Osteocyte (in vitro differentiated cells): ENCODE measurements at regions not wholly inside any gene's neighbourhood (a gene's known extent, or its start where the extent isn't known, plus 50 kb on each side); places are given as distances from the start of the nearest gene placed in this dataset.
"Not testable (repeated sequence)": the region's sequence is repeated elsewhere in the genome, so short reads cannot be mapped to it uniquely, and the experiment has no call there.

ENCODE experiments used
- DNase-seq: peaks from one replicate; pipeline ENCODE4 v3.0.0; 2021; ENCODE audit warnings: mixed read lengths; ENCODE audit not compliant: unreplicated experiment; ENCODE audit errors: extremely low spot score
- H3K27ac Mint-ChIP-seq: one replicate; pipeline ENCODE4 v1.8.0; 2021; ENCODE audit warnings: mild to moderate bottlenecking, mixed read lengths; ENCODE audit not compliant: unreplicated experiment
- H3K27me3 Mint-ChIP-seq: one replicate; pipeline ENCODE4 v1.8.0; 2021; ENCODE audit warnings: mixed read lengths; ENCODE audit not compliant: unreplicated experiment
- H3K36me3 Mint-ChIP-seq: one replicate; pipeline ENCODE4 v1.8.0; 2021; ENCODE audit warnings: mixed read lengths; ENCODE audit not compliant: unreplicated experiment
- H3K4me1 Mint-ChIP-seq: one replicate; pipeline ENCODE4 v1.8.0; 2021; ENCODE audit warnings: mixed read lengths; ENCODE audit not compliant: unreplicated experiment
- H3K4me3 Mint-ChIP-seq: one replicate; pipeline ENCODE4 v1.8.0; 2021; ENCODE audit warnings: mild to moderate bottlenecking, moderate library complexity, mixed read lengths; ENCODE audit not compliant: unreplicated experiment
- H3K9me3 Mint-ChIP-seq: one replicate; pipeline ENCODE4 v1.8.0; 2021; ENCODE audit warnings: mixed read lengths; ENCODE audit not compliant: unreplicated experiment

DNA sequence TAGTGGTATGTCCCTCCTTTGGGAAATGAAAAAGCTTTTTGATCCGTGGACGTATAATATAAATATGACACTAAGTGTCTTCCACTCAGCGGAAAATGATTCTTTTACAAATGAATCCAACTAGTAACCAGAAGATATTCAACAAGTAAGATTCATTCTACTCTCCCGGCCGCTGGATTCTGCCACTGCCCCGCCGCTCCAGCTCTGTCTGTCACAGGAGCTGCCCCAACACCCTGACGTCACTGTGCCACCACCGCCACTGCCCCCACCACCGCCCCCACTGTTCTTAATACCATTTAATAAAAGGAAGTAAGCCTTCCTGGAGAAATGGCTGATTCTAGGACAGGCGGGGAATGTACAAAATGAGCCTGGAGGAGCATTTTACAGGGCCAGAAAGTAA, 180.8 kb upstream of the PLGLB2 start:
- H3K4me1 Mint-ChIP-seq, H3K4me3 Mint-ChIP-seq, DNase-seq, H3K27me3 Mint-ChIP-seq, H3K27ac Mint-ChIP-seq, H3K9me3 Mint-ChIP-seq, H3K36me3 Mint-ChIP-seq: not testable (repeated sequence)

DNA sequence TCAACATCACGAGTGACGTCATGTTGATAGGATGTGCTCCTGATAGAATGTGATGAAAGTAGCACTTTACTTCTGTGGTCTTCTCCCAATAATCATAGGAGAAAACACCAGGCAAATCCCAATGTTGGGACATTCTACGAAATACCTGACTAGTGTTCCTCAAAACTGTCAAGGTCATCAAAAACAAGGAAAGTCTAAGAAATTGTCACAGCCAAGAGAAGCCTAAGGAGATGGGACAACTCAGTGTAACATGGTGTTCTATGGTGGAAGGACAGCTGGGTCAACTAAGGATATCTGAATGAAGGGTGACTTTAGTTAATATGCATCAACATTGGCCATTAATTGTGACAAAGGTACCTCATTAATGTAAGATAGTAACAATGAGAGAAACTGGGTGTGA, 180.0 kb upstream of the PLGLB2 start:
- not testable (repeated sequence) for DNase-seq, H3K4me3 Mint-ChIP-seq, H3K27ac Mint-ChIP-seq, H3K4me1 Mint-ChIP-seq, H3K9me3 Mint-ChIP-seq, H3K36me3 Mint-ChIP-seq, H3K27me3 Mint-ChIP-seq

GRCh38 chr2:87568554-87569278, 179.2 kb upstream of the PLGLB2 start:
- not testable (repeated sequence) for H3K4me1 Mint-ChIP-seq, H3K36me3 Mint-ChIP-seq, H3K4me3 Mint-ChIP-seq, DNase-seq, H3K27ac Mint-ChIP-seq, H3K27me3 Mint-ChIP-seq, H3K9me3 Mint-ChIP-seq

DNA sequence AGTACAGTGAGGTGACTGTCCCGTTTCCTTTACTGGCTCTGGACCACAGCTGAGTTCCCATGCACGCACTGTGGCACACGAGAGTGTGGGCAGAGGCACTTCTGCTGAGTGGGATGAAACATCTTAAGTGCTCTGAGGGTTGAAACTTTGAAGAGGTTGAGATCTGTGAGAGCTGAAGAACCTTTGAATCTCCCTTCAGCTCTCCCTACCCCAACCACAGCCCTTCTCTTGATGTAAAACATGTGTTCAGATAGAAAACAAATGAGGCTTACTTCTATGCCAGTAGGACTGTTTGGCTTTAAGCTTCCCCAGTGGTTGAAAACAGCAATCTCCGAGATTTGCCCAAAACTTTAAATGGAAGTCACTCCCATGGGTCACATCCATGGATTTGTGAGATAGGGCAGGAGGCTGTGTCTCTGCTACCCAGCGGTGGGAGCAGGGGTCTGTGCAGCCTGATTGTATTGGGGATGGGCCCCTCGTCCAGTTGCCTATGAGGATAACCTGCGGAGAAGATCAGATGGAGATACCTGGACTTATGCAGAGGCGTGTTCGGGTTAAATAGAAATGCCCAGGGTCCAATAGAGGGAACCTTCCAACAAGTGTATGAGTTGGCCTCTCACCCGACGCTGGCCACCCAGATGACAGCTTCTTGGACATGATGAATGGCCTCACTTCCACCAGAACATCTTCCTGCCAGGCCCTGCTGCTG, 178.0 kb upstream of the PLGLB2 start:
- H3K27ac Mint-ChIP-seq, DNase-seq, H3K36me3 Mint-ChIP-seq, H3K4me1 Mint-ChIP-seq, H3K27me3 Mint-ChIP-seq, H3K9me3 Mint-ChIP-seq, H3K4me3 Mint-ChIP-seq: not testable (repeated sequence)

- H3K9me3 Mint-ChIP-seq, DNase-seq, H3K4me1 Mint-ChIP-seq, H3K27me3 Mint-ChIP-seq, H3K36me3 Mint-ChIP-seq, H3K4me3 Mint-ChIP-seq, H3K27ac Mint-ChIP-seq: not testable (repeated sequence)
Measured at GRCh38 chr2:87571889-87572465, 175.9 kb upstream of the PLGLB2 start.

GRCh38 chr2:87572906-87573305, 175.0 kb upstream of the PLGLB2 start:
- not testable (repeated sequence) for H3K4me3 Mint-ChIP-seq, H3K4me1 Mint-ChIP-seq, H3K9me3 Mint-ChIP-seq, H3K36me3 Mint-ChIP-seq, H3K27me3 Mint-ChIP-seq, DNase-seq, H3K27ac Mint-ChIP-seq

DNA sequence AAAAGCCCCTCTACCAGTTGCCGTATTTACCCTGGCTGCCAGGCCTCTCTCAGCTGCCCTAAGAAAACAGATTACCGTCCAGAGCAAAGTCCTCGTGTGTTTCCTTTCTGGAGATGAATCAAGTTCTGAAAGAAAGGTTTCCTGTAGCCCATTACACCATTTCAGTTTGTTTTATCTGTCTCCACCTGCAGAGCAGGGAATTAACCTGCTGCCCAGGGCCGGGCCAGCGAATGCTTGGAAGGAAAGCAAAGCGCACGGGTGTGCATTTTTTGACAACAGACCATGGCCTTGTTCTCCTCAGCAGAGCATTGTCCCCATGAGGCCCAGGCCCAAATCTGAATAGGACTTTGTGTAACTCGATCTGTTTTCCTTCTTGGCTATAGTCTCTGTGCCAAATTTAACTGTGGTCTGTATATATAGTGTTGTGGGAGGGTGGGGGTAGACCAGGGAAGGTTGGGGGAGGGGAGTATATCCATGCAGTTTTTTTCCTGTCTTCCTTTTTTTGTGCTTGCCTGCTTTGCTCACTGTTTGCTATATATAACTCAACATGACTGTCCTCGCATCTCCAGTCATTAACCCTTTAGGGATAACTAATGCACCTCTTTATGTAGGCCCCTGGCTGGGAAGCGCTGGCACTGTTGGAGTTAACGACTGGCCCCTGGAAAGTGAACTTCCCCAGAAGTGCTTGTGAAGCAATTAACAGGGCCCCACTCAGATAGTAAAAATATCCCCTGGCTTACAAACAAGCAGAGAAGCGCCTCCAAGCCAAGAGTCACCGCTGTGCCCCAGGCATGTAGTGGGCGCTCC, 174.3 kb upstream of the PLGLB2 start:
- H3K27me3 Mint-ChIP-seq, H3K4me3 Mint-ChIP-seq, DNase-seq, H3K36me3 Mint-ChIP-seq, H3K27ac Mint-ChIP-seq, H3K4me1 Mint-ChIP-seq, H3K9me3 Mint-ChIP-seq: not testable (repeated sequence)

- H3K4me3 Mint-ChIP-seq, H3K9me3 Mint-ChIP-seq, DNase-seq, H3K27ac Mint-ChIP-seq, H3K4me1 Mint-ChIP-seq, H3K27me3 Mint-ChIP-seq, H3K36me3 Mint-ChIP-seq: not testable (repeated sequence)
Measured at GRCh38 chr2:87574193-87575119, 173.4 kb upstream of the PLGLB2 start.

DNA sequence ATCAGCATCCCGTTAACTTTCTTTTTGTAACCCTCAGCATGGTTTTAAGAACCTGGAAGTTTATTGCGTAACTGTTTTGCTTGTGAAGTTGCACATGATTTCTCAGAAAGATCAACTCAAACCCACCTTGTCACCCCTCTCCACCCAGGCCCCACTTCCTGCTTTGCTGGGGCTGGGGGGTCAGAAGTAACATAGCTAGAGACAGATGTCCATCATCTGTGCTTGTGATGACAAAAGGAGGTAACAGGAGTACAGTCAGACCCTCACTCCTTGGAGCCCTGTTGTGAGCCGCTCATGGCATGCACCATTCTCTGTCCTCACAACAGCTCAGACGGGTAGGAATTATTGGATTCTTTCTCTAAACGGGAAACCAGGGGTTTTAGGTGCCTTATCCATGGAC, 172.7 kb upstream of the PLGLB2 start:
- H3K4me3 Mint-ChIP-seq, H3K9me3 Mint-ChIP-seq, H3K27ac Mint-ChIP-seq, H3K36me3 Mint-ChIP-seq, DNase-seq, H3K4me1 Mint-ChIP-seq, H3K27me3 Mint-ChIP-seq: not testable (repeated sequence)

DNA sequence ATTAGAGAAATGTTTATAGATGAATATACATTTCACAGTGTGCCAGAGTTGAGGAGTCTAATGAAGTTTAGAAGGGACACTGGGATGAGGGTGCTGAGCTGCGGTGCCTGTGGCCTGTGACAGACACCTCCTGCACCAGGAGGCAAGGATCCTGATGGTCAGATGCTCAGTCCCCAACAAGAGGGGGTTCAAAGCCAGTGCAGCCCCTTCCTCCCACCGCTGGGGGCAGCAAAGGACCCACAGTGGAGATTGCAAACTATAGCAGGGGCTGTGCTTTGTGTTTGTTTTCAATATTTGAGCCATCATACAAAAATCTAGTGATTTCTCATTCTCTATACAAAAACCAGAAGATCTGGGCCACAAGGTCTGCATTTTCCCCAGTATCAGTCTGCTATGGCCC, 170.5 kb upstream of the PLGLB2 start:
- not testable (repeated sequence) for H3K9me3 Mint-ChIP-seq, H3K27me3 Mint-ChIP-seq, H3K4me3 Mint-ChIP-seq, H3K27ac Mint-ChIP-seq, DNase-seq, H3K4me1 Mint-ChIP-seq, H3K36me3 Mint-ChIP-seq

DNA sequence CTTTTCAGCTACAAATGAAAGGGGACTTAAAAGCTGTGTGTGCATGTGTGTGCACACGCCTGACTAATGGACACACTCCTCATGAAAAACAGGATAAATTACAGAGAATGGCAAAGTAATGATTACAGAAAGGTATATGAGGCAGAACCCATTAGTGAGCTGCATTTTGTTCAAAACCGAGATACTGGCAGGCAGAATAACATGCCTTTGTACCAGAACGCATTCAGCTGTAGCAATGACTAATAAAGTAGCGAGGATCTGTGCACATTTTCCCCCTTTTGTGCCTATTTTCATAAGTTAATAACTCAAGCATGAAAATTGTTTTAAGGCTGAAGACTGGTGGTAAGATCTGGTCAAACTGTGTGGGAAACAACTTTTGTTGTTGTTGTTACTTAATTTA, 165.7 kb upstream of the PLGLB2 start:
- H3K4me3 Mint-ChIP-seq, H3K36me3 Mint-ChIP-seq, H3K4me1 Mint-ChIP-seq, H3K27ac Mint-ChIP-seq, H3K9me3 Mint-ChIP-seq, H3K27me3 Mint-ChIP-seq, DNase-seq: not testable (repeated sequence)
